ENCODE measurements at regions not wholly inside any gene's neighbourhood (a gene's known extent, or its start where the extent isn't known, plus 50 kb on each side); places are given as distances from the start of the nearest gene placed in this dataset.
"Not testable (repeated sequence)": the region's sequence is repeated elsewhere in the genome, so short reads cannot be mapped to it uniquely, and the experiment has no call there.

GRCh38 chr3:165936081-165936480 lies 98.9 kb upstream of the BCHE start:
- not testable (repeated sequence) for DNase-seq; H3K4me3 ChIP-seq (ENCODE audit: low read length); H3K9me3 ChIP-seq (replicated peaks; ENCODE audit: control insufficient read depth, low read depth, low read length); H3K36me3 ChIP-seq (ENCODE audit: control insufficient read depth, insufficient read depth, low read length); H3K27ac ChIP-seq (ENCODE audit: low read length); H3K27me3 ChIP-seq (ENCODE audit: control insufficient read depth, insufficient read depth, low read length); H3K4me1 ChIP-seq (ENCODE audit: control insufficient read depth, insufficient read depth, low read length)
- no CpG with 5 or more reads among the region's 1 CpG for WGBS (ENCODE audit: insufficient coverage)

- not testable (repeated sequence) for H3K4me3 ChIP-seq (ENCODE audit: low read length); H3K9me3 ChIP-seq (replicated peaks; ENCODE audit: control insufficient read depth, low read depth, low read length); DNase-seq; H3K36me3 ChIP-seq (ENCODE audit: control insufficient read depth, insufficient read depth, low read length); H3K27ac ChIP-seq (ENCODE audit: low read length); H3K27me3 ChIP-seq (ENCODE audit: control insufficient read depth, insufficient read depth, low read length); H3K4me1 ChIP-seq (ENCODE audit: control insufficient read depth, insufficient read depth, low read length)
- WGBS (ENCODE audit: insufficient coverage), result 95% methylated on average over 20 of the region's 29 CpGs
Observed at GRCh38 chr3:165924301-165924791, 87.1 kb upstream of the BCHE start.

- H3K9me3 ChIP-seq (replicated peaks; ENCODE audit: control insufficient read depth, low read depth, low read length), result no peaks in the 10 kb centered on the region
- H3K27me3 ChIP-seq (ENCODE audit: control insufficient read depth, insufficient read depth, low read length), result no peaks in the 10 kb centered on the region
- H3K27ac ChIP-seq (ENCODE audit: low read length), result no peak overlapping the region
- no peaks in the 10 kb centered on the region for H3K4me1 ChIP-seq (ENCODE audit: control insufficient read depth, insufficient read depth, low read length)
- H3K4me3 ChIP-seq (ENCODE audit: low read length), result no peak overlapping the region
- WGBS (ENCODE audit: insufficient coverage), result 51% methylated on average over 5 of the region's 5 CpGs
- DNase-seq, result no peak
- H3K36me3 ChIP-seq (ENCODE audit: control insufficient read depth, insufficient read depth, low read length), result no peaks in the 10 kb centered on the region
Observed at GRCh38 chr3:165920984-165921383, 83.8 kb upstream of the BCHE start.

- no CpG with 5 or more reads among the region's 4 CpGs for WGBS (ENCODE audit: insufficient coverage)
- no peak for DNase-seq
- no peaks in the 10 kb centered on the region for H3K9me3 ChIP-seq (replicated peaks; ENCODE audit: control insufficient read depth, low read depth, low read length)
- no peak overlapping the region for H3K4me3 ChIP-seq (ENCODE audit: low read length)
- no peaks in the 10 kb centered on the region for H3K4me1 ChIP-seq (ENCODE audit: control insufficient read depth, insufficient read depth, low read length)
- no peaks in the 10 kb centered on the region for H3K36me3 ChIP-seq (ENCODE audit: control insufficient read depth, insufficient read depth, low read length)
- H3K27ac ChIP-seq (ENCODE audit: low read length), result no peak overlapping the region
- no peaks in the 10 kb centered on the region for H3K27me3 ChIP-seq (ENCODE audit: control insufficient read depth, insufficient read depth, low read length)
Observed at GRCh38 chr3:165919284-165919683, 82.1 kb upstream of the BCHE start.

- 97% methylated on average over 20 of the region's 23 CpGs for WGBS (ENCODE audit: insufficient coverage)
- Histone ChIP-seq H3K27ac (ENCODE audit: low read length) (no peak overlapping the region), H3K27me3 (ENCODE audit: control insufficient read depth, insufficient read depth, low read length) (no peaks in the 10 kb centered on the region), H3K36me3 (ENCODE audit: control insufficient read depth, insufficient read depth, low read length) (no peaks in the 10 kb centered on the region), H3K4me1 (ENCODE audit: control insufficient read depth, insufficient read depth, low read length) (no peaks in the 10 kb centered on the region), H3K9me3 (replicated peaks; ENCODE audit: control insufficient read depth, low read depth, low read length) (no peaks in the 10 kb centered on the region), H3K4me3 (ENCODE audit: low read length) (no peak overlapping the region)
- DNase-seq, result no peak
Observed at GRCh38 chr3:165918657-165918979, 81.4 kb upstream of the BCHE start.

DNA sequence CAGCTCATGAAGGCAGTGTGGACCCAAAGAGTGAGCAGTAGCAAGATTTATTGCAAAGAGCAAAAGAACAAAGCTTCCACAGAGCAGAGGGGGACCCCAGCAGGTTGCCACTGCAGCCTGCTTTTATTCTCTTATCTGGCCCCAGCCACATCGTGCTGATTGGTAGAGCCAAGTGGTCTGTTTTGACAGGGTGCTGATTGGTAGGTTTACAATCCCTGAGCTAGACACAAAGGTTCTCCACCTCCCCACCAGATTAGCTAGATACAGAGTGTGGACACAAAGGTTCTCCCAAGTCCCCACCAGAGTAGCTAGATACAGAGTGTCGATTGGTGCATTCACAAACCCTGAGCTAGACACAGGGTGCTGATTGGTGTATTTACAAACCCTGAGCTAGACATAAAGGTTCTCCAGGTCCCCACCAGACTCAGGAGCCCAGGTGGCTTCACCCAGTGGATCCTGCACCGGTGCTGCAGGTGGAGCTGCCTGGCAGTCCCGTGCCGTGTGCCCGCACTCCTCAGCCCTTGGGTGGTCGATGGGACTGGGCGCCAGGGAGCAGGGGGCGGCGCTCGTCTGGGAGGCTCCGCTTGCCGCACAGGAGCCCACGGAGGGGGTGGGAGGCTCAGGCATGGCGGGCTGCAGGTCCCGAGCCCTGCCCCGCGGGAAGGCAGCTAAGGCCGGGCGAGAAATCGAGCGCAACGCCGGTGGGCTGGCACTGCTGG lies 80.9 kb upstream of the BCHE start:
- H3K9me3 ChIP-seq (replicated peaks; ENCODE audit: control insufficient read depth, low read depth, low read length); H3K36me3 ChIP-seq (ENCODE audit: control insufficient read depth, insufficient read depth, low read length); H3K27ac ChIP-seq (ENCODE audit: low read length); H3K4me1 ChIP-seq (ENCODE audit: control insufficient read depth, insufficient read depth, low read length); DNase-seq; H3K27me3 ChIP-seq (ENCODE audit: control insufficient read depth, insufficient read depth, low read length); H3K4me3 ChIP-seq (ENCODE audit: low read length): not testable (repeated sequence)
- WGBS (ENCODE audit: insufficient coverage), result 96% methylated on average over 24 of the region's 24 CpGs

- DNase-seq; H3K27me3 ChIP-seq (ENCODE audit: control insufficient read depth, insufficient read depth, low read length); H3K27ac ChIP-seq (ENCODE audit: low read length); H3K4me1 ChIP-seq (ENCODE audit: control insufficient read depth, insufficient read depth, low read length); H3K36me3 ChIP-seq (ENCODE audit: control insufficient read depth, insufficient read depth, low read length); H3K4me3 ChIP-seq (ENCODE audit: low read length); H3K9me3 ChIP-seq (replicated peaks; ENCODE audit: control insufficient read depth, low read depth, low read length): not testable (repeated sequence)
Observed at GRCh38 chr3:165915104-165915503, 77.9 kb upstream of the BCHE start.

GRCh38 chr3:165903885-165904630 lies 66.8 kb upstream of the BCHE start:
- WGBS (ENCODE audit: insufficient coverage), result 94% methylated on average over 4 of the region's 7 CpGs
- no peak for DNase-seq

DNA sequence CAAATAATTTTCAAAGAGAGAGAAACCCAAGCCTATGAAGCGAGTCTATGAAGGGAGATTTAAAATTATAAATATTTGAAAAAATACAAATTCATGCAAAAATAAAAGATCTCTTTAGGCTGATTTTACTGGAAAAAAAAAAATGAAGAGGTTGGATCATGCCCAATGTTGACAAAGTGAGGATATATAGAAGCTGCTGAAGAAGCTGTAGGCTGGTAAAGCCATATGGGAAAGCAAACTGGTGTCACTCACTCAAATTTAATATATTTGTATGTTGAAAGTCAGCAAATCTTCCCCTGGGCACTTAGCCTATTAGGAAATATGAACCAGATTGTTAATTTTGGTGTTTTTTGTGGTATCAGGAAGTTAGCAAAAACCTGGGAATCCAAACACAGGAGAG lies 61.8 kb upstream of the BCHE start:
- Histone ChIP-seq H3K27ac (ENCODE audit: low read length) (no peak overlapping the region), H3K4me3 (ENCODE audit: low read length) (no peak overlapping the region), H3K27me3 (ENCODE audit: control insufficient read depth, insufficient read depth, low read length) (no peaks in the 10 kb centered on the region), H3K4me1 (ENCODE audit: control insufficient read depth, insufficient read depth, low read length) (no peaks in the 10 kb centered on the region), H3K36me3 (ENCODE audit: control insufficient read depth, insufficient read depth, low read length) (no peaks in the 10 kb centered on the region), H3K9me3 (replicated peaks; ENCODE audit: control insufficient read depth, low read depth, low read length) (no peaks in the 10 kb centered on the region)
- DNase-seq, result no peak
- WGBS (ENCODE audit: insufficient coverage), result no CpG with 5 or more reads among the region's 1 CpG

More at GRCh38 chr3:165903885-165904630, 66.8 kb upstream of the BCHE start:
- Histone ChIP-seq H3K36me3 (ENCODE audit: control insufficient read depth, insufficient read depth, low read length) (no peaks in the 10 kb centered on the region), H3K27ac (ENCODE audit: low read length) (no peak overlapping the region), H3K4me1 (ENCODE audit: control insufficient read depth, insufficient read depth, low read length) (no peaks in the 10 kb centered on the region), H3K27me3 (ENCODE audit: control insufficient read depth, insufficient read depth, low read length) (no peaks in the 10 kb centered on the region), H3K4me3 (ENCODE audit: low read length) (no peak overlapping the region), H3K9me3 (replicated peaks; ENCODE audit: control insufficient read depth, low read depth, low read length) (no peaks in the 10 kb centered on the region)

GRCh38 chr3:165897137-165897536 lies 59.9 kb upstream of the BCHE start:
- H3K4me3 ChIP-seq (ENCODE audit: low read length), result no peak overlapping the region
- H3K9me3 ChIP-seq (replicated peaks; ENCODE audit: control insufficient read depth, low read depth, low read length), result no peaks in the 10 kb centered on the region
- no peaks in the 10 kb centered on the region for H3K36me3 ChIP-seq (ENCODE audit: control insufficient read depth, insufficient read depth, low read length)
- no peaks in the 10 kb centered on the region for H3K4me1 ChIP-seq (ENCODE audit: control insufficient read depth, insufficient read depth, low read length)
- no peaks in the 10 kb centered on the region for H3K27me3 ChIP-seq (ENCODE audit: control insufficient read depth, insufficient read depth, low read length)
- no peak overlapping the region for H3K27ac ChIP-seq (ENCODE audit: low read length)
- whole genome bisulfite sequencing (ENCODE audit: insufficient coverage), result 76% methylated on average over 4 of the region's 7 CpGs
- no peak for DNase-seq

Measured in muscle of leg (tissue), 3 donors.